HFFc6 (cell line): ENCODE measurements at regions not wholly inside any gene's neighbourhood (a gene's known extent, or its start where the extent isn't known, plus 50 kb on each side); places are given as distances from the start of the nearest gene placed in this dataset.

ENCODE experiments used
- DNase-seq: peaks from one replicate; pipeline ENCODE4 v3.0.0-alpha.2; 2018
- H3K27ac Mint-ChIP-seq: 2 replicates; pipeline ENCODE4 v1.8.0; 2020; ENCODE audit warnings: mild to moderate bottlenecking, mixed read lengths
- H3K27me3 Mint-ChIP-seq: 2 replicates; pipeline ENCODE4 v1.8.0; 2021; ENCODE audit warnings: mild to moderate bottlenecking, moderate library complexity, mixed read lengths; ENCODE audit not compliant: insufficient read depth
- H3K36me3 Mint-ChIP-seq: 2 replicates; pipeline ENCODE4 v1.8.0; 2021; ENCODE audit warnings: low read depth, mixed read lengths
- H3K4me1 Mint-ChIP-seq: 2 replicates; pipeline ENCODE4 v1.8.0; 2020; ENCODE audit warnings: low read depth, mixed read lengths
- H3K4me3 Mint-ChIP-seq: 2 replicates; pipeline ENCODE4 v1.8.0; 2020; ENCODE audit warnings: mild to moderate bottlenecking, moderate library complexity, mixed read lengths
- H3K9me3 Mint-ChIP-seq: 2 replicates; pipeline ENCODE4 v1.8.0; 2020; ENCODE audit warnings: mild to moderate bottlenecking, mixed read lengths
- CTCF ChIP-seq: fragments of 200-600 bp; sonication (generic); IDR thresholded peaks from 2 replicates; pipeline ENCODE4 v1.5.0; 2021; ENCODE audit warnings: antibody characterized with exemption, mild to moderate bottlenecking

GRCh38 chr18:56240405-56240804, 398.0 kb downstream of the TXNL1 start:
- Mint-ChIP-seq H3K4me3 (no peak overlapping the region), H3K27me3 (no peaks in the 10 kb centered on the region), H3K4me1 (peaks cover 26% of the 10 kb centered on the region), H3K27ac (no peak overlapping the region; the same call in 1 of the 2 replicates), H3K9me3 (no peaks in the 10 kb centered on the region), H3K36me3 (no peaks in the 10 kb centered on the region)
- peak; percentile 13 for DNase-seq
- TF ChIP-seq CTCF = no peak

GRCh38 chr18:56238576-56238975, 399.8 kb downstream of the TXNL1 start:
- Mint-ChIP-seq H3K9me3 (no peaks in the 10 kb centered on the region), H3K27ac (no peak overlapping the region), H3K4me1 (peaks cover 35% of the 10 kb centered on the region), H3K27me3 (no peaks in the 10 kb centered on the region), H3K4me3 (no peak overlapping the region), H3K36me3 (no peaks in the 10 kb centered on the region)
- TF ChIP-seq CTCF = peak; percentile 62
- DNase-seq = no peak

- H3K36me3 Mint-ChIP-seq = peaks cover 16% of the 10 kb centered on the region
- no peaks in the 10 kb centered on the region for H3K27me3 Mint-ChIP-seq
- H3K4me3 Mint-ChIP-seq = no peak overlapping the region
- DNase-seq = no peak
- H3K9me3 Mint-ChIP-seq = peaks cover 10% of the 10 kb centered on the region; the same call in 1 of the 2 replicates
- peaks cover 48% of the 10 kb centered on the region for H3K4me1 Mint-ChIP-seq
- TF ChIP-seq CTCF = no peak
- H3K27ac Mint-ChIP-seq = no peak overlapping the region
These were observed 402.8 kb downstream of the TXNL1 start for GRCh38 chr18:56235481-56236013.

GRCh38 chr18:56235071-56235470, 403.3 kb downstream of the TXNL1 start:
- no peak overlapping the region for H3K27ac Mint-ChIP-seq
- peaks cover 14% of the 10 kb centered on the region for H3K9me3 Mint-ChIP-seq
- DNase-seq = no peak
- peaks cover 21% of the 10 kb centered on the region for H3K36me3 Mint-ChIP-seq
- H3K4me3 Mint-ChIP-seq = no peak overlapping the region
- H3K4me1 Mint-ChIP-seq = peaks cover 44% of the 10 kb centered on the region
- no peaks in the 10 kb centered on the region for H3K27me3 Mint-ChIP-seq
- no peak for TF ChIP-seq CTCF

- no peak for TF ChIP-seq CTCF
These were observed 404.8 kb downstream of the TXNL1 start for GRCh38 chr18:56233595-56233994.

More at GRCh38 chr18:56233595-56233994, 404.8 kb downstream of the TXNL1 start:
- no peaks in the 10 kb centered on the region; the same call in 1 of the 2 replicates for H3K27me3 Mint-ChIP-seq
- H3K27ac Mint-ChIP-seq = peak overlapping the region; percentile 73
- peaks cover 18% of the 10 kb centered on the region for H3K9me3 Mint-ChIP-seq
- no peak overlapping the region for H3K4me3 Mint-ChIP-seq
- peaks cover 29% of the 10 kb centered on the region for H3K4me1 Mint-ChIP-seq
- DNase-seq = peak; percentile 85
- peaks cover 31% of the 10 kb centered on the region for H3K36me3 Mint-ChIP-seq
